ENCODE measurements at regions not wholly inside any gene's neighbourhood (a gene's known extent, or its start where the extent isn't known, plus 50 kb on each side); places are given as distances from the start of the nearest gene placed in this dataset.

DNA sequence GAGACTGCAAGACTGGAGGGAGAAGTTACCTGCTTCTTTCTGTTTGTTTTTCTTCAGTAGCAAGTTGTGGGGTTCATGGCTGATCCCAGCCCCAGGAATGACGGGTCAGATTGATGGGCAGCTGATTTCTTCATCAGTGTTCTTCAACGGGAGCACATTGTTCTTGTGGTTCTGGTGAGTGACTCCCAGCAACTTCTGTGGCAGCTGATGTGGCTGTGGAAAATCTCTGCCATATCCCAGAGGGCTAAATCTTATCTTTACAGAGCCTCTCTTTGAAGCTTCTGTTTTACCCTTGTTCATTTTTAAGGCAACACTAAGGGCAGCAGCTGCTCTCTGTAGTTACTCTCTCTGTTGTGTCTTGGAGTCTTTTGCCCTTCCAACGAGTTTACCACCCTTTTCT is 710.3 kb downstream of the PRELID2 start:
- Histone ChIP-seq H3K4me3 (ENCODE audit: low read depth, low read length) (no peak overlapping the region), H3K27ac (no peak overlapping the region), H3K36me3 (no peaks in the 10 kb centered on the region), H3K9me3 (ENCODE audit: severe bottlenecking) (no peaks in the 10 kb centered on the region), H3K27me3 (ENCODE audit: insufficient read depth, low read depth, severe bottlenecking) (no peaks in the 10 kb centered on the region)
- DNase-seq = no peak
- TF ChIP-seq, protein P1, sequence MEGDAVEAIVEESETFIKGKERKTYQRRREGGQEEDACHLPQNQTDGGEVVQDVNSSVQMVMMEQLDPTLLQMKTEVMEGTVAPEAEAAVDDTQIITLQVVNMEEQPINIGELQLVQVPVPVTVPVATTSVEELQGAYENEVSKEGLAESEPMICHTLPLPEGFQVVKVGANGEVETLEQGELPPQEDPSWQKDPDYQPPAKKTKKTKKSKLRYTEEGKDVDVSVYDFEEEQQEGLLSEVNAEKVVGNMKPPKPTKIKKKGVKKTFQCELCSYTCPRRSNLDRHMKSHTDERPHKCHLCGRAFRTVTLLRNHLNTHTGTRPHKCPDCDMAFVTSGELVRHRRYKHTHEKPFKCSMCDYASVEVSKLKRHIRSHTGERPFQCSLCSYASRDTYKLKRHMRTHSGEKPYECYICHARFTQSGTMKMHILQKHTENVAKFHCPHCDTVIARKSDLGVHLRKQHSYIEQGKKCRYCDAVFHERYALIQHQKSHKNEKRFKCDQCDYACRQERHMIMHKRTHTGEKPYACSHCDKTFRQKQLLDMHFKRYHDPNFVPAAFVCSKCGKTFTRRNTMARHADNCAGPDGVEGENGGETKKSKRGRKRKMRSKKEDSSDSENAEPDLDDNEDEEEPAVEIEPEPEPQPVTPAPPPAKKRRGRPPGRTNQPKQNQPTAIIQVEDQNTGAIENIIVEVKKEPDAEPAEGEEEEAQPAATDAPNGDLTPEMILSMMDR (IDR thresholded peaks at IDR 0.05; ENCODE audit: low read depth, low read length) = no peak

DNA sequence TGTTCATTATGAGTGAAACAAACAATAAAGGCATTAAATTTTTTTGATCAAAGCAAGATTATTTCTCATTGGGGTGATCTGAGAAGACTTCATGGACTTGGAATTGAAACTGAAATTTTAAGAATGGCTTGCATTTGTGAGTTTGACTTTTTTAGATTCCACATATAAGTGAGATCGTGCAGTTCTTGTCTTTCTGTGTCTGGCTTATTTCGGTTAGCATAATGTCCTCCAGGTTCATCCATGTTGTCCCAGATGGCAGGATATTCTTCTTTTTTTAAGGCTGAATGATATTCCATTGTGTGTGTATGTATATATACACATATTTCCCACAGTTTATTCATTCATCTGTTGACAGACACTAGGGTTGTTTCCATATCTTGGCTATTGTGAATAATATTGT is 716.5 kb downstream of the PRELID2 start:
- TF ChIP-seq, protein P1 (IDR thresholded peaks at IDR 0.05; ENCODE audit: low read depth, low read length) = no peak
- Histone ChIP-seq H3K36me3 (no peaks in the 10 kb centered on the region), H3K27ac (no peak overlapping the region), H3K4me3 (ENCODE audit: low read depth, low read length) (no peak overlapping the region), H3K27me3 (ENCODE audit: insufficient read depth, low read depth, severe bottlenecking) (no peaks in the 10 kb centered on the region), H3K9me3 (ENCODE audit: severe bottlenecking) (no peaks in the 10 kb centered on the region)
- no peak for DNase-seq

DNA sequence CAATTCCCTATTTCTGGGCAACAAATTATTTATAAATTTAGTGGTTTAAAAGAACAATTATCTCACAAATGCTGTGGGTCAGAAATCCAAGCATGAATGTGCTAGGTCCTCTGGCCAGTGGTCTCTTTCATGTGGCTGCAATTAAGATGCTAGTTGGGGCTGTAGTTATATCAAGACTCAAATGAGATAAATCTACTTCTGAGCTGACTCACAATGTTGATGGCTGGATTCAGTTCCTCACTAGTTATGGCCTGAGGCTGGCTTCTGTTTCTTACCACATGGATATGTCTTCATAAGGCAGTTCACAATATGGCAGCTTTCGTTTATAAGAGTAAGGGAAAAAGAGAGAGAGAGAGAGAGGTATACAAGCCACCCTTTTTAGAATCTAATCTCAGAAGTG is 717.0 kb downstream of the PRELID2 start:
- H3K4me3 ChIP-seq (ENCODE audit: low read depth, low read length) = no peak overlapping the region
- no peak overlapping the region for H3K27ac ChIP-seq
- no peaks in the 10 kb centered on the region for H3K27me3 ChIP-seq (ENCODE audit: insufficient read depth, low read depth, severe bottlenecking)
- no peaks in the 10 kb centered on the region for H3K36me3 ChIP-seq
- TF ChIP-seq, protein P1 (IDR thresholded peaks at IDR 0.05; ENCODE audit: low read depth, low read length) = no peak
- H3K9me3 ChIP-seq (ENCODE audit: severe bottlenecking) = no peaks in the 10 kb centered on the region
- DNase-seq = no peak

DNA sequence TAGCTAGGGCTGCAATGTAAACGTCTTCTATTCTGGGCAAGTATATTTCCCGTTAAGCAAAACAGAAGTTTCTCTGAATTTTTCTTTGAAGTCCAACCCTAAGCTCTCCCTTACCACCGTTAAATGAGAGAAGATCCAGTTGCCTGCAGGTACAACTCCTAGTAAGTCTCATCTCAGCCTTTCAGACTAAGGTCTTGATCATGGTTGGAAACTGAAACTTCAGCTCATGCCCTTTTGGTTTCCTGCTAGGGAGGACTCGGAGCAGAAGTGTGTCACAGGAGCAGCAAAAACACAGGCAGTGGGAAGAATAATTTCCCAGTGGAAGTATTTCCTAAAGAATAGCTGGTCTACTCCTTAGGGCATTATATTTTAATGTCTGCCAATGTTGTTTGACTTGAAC is 717.9 kb downstream of the PRELID2 start:
- Histone ChIP-seq H3K27me3 (ENCODE audit: insufficient read depth, low read depth, severe bottlenecking) (no peaks in the 10 kb centered on the region), H3K27ac (no peak overlapping the region), H3K9me3 (ENCODE audit: severe bottlenecking) (no peaks in the 10 kb centered on the region), H3K36me3 (no peaks in the 10 kb centered on the region), H3K4me3 (ENCODE audit: low read depth, low read length) (no peak overlapping the region)
- no peak for DNase-seq
- TF ChIP-seq, protein P1 (IDR thresholded peaks at IDR 0.05; ENCODE audit: low read depth, low read length) = no peak

DNA sequence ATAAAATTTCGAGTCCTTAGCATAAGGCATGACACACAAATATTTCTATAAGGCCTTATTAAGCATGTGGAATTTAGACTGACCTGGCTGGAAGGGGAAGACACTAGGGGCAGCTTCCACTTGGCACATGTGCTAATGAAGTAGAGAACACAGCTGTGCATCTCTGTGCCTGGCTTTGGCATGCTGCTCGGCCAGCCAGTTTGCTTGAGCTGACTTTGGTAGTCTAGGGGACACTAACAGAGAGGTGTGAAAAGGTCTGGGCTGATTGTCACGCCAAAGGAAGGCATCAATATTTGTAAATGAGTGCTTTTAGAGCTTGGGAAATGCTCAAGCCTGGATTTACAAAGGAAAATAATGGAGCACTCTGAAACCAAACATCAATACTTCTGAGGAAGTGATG is 723.7 kb downstream of the PRELID2 start:
- Histone ChIP-seq H3K36me3 (no peaks in the 10 kb centered on the region), H3K27me3 (ENCODE audit: insufficient read depth, low read depth, severe bottlenecking) (no peaks in the 10 kb centered on the region), H3K27ac (no peak overlapping the region), H3K4me3 (ENCODE audit: low read depth, low read length) (no peak overlapping the region), H3K9me3 (ENCODE audit: severe bottlenecking) (no peaks in the 10 kb centered on the region)
- DNase-seq = no peak
- TF ChIP-seq, protein P1 (IDR thresholded peaks at IDR 0.05; ENCODE audit: low read depth, low read length) = no peak

DNA sequence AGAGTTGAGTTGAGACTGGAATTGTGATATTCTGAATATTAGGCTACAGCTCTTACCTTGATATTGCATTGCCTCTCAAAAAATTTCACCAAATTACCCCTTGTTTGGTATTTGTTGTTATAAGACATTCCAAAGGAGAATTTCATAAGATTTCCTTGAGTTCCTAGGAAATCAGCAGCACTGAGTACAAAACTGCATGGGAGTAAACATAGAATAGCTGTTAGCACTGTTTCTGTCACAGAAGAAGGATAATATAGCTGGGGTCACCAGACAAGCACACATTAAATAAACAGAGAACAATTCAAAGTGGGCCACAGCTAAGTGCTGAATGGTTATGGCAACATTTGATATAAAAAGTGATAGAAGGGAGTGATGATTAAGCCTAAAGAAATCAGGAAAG is 724.3 kb downstream of the PRELID2 start:
- no peak overlapping the region for H3K4me3 ChIP-seq (ENCODE audit: low read depth, low read length)
- TF ChIP-seq, protein P1 (IDR thresholded peaks at IDR 0.05; ENCODE audit: low read depth, low read length) = no peak
- DNase-seq = no peak
- H3K27ac ChIP-seq = no peak overlapping the region
- no peaks in the 10 kb centered on the region for H3K9me3 ChIP-seq (ENCODE audit: severe bottlenecking)
- no peaks in the 10 kb centered on the region for H3K36me3 ChIP-seq
- no peaks in the 10 kb centered on the region for H3K27me3 ChIP-seq (ENCODE audit: insufficient read depth, low read depth, severe bottlenecking)
